IMR-90 (cell line): ENCODE measurements at regions not wholly inside any gene's neighbourhood (a gene's known extent, or its start where the extent isn't known, plus 50 kb on each side); places are given as distances from the start of the nearest gene placed in this dataset.

Experiments
- ATAC-seq: fragments of 200-7000 bp; cut with Tn5 transposase; 2 replicates; pipeline ENCODE4 v1.9.1; 2020; ENCODE audit warnings: low read depth, mild to moderate bottlenecking, moderate library complexity
- BruUV-seq: library from RNA; stranded (reverse); fragments of 400-500 nt; replicated peaks from 2 replicates; lab custom pipeline; 2021; lab: Mats Ljungman, UMichigan
- CTCF ChIA-PET: fragments of 300-600 bp; formaldehyde crosslinking; extraction: SDS; loops from one replicate; lab custom pipeline; 2021; ENCODE audit warnings: antibody characterized with exemption; lab: Yijun Ruan, JAX
- POLR2A ChIA-PET: fragments of 300-600 bp; sonication (Branson Sonifier 250); formaldehyde crosslinking; loops from one replicate; lab custom pipeline; 2022; ENCODE audit warnings: antibody characterized with exemption; ENCODE audit not compliant: unreplicated experiment; lab: Charles Lee
- DNase-seq: peaks from one replicate; pipeline ENCODE4 v3.0.0; 2013
- H2AFZ ChIP-seq: replicated peaks from 2 replicates; pipeline ENCODE3; 2013; ENCODE audit warnings: low read length, mild to moderate bottlenecking; ENCODE audit not compliant: poor library complexity
- H2AK5ac ChIP-seq: 2 replicates; pipeline ENCODE4 v1.6.1; 2013; ENCODE audit warnings: low read depth, low read length, inconsistent platforms
- H2AK9ac ChIP-seq: replicated peaks from 2 replicates; pipeline ENCODE3; 2013; ENCODE audit warnings: mild to moderate bottlenecking, low read depth, low read length, moderate library complexity; ENCODE audit not compliant: poor library complexity
- H2BK120ac ChIP-seq: 2 replicates; pipeline ENCODE4 v1.6.1; 2013; ENCODE audit warnings: low read depth, low read length, inconsistent platforms
- H2BK15ac ChIP-seq: 3 replicates; pipeline ENCODE4 v1.6.1; 2013; ENCODE audit warnings: low read depth, low read length, inconsistent platforms
- H2BK20ac ChIP-seq: 2 replicates; pipeline ENCODE4 v1.6.1; 2013; ENCODE audit warnings: low read depth, mild to moderate bottlenecking, inconsistent platforms, low read length, moderate library complexity
- H2BK5ac ChIP-seq: 2 replicates; pipeline ENCODE4 v1.6.1; 2013; ENCODE audit warnings: mild to moderate bottlenecking, low read depth, low read length, inconsistent platforms; ENCODE audit not compliant: poor library complexity, severe bottlenecking
- H3K14ac ChIP-seq: replicated peaks from 2 replicates; pipeline ENCODE4 v1.6.1; 2013; ENCODE audit warnings: low read depth, low read length, inconsistent platforms
- H3K18ac ChIP-seq: 2 replicates; pipeline ENCODE4 v1.6.1; 2013; ENCODE audit warnings: low read depth, low read length, control low read depth
- H3K23ac ChIP-seq: 2 replicates; pipeline ENCODE4 v1.6.1; 2013; ENCODE audit warnings: low read depth, low read length, inconsistent platforms
- H3K27ac ChIP-seq: 2 replicates; pipeline ENCODE4 v1.5.1; 2013; ENCODE audit warnings: mild to moderate bottlenecking, control low read depth, low read length; ENCODE audit not compliant: insufficient read depth
- H3K27me3 ChIP-seq: 2 replicates; pipeline ENCODE4 v1.6.1; 2013; ENCODE audit warnings: low read length; ENCODE audit not compliant: control insufficient read depth, insufficient read depth
- H3K36me3 ChIP-seq: 2 replicates; pipeline ENCODE4 v1.6.1; 2013; ENCODE audit warnings: low read length, mixed read lengths; ENCODE audit not compliant: control insufficient read depth, insufficient read depth
- H3K4ac ChIP-seq: 2 replicates; pipeline ENCODE4 v1.6.1; 2013; ENCODE audit warnings: low read depth, low read length, inconsistent platforms
- H3K4me1 ChIP-seq: 2 replicates; pipeline ENCODE4 v1.6.1; 2013; ENCODE audit warnings: low read length, mixed read lengths; ENCODE audit not compliant: control insufficient read depth, insufficient read depth
- H3K4me2 ChIP-seq: 2 replicates; pipeline ENCODE4 v1.6.1; 2013; ENCODE audit warnings: low read depth, mild to moderate bottlenecking, control low read depth, low read length, moderate library complexity
- H3K4me3 ChIP-seq: 2 replicates; pipeline ENCODE4 v1.5.1; 2013; ENCODE audit warnings: low read depth, mild to moderate bottlenecking, control low read depth, low read length, moderate library complexity; ENCODE audit not compliant: insufficient read depth
- H3K56ac ChIP-seq: 2 replicates; pipeline ENCODE4 v1.6.1; 2013; ENCODE audit warnings: low read length, inconsistent platforms; ENCODE audit not compliant: insufficient read depth; ENCODE audit errors: extremely low read depth
- H3K79me1 ChIP-seq, 2 experiments: 2 replicates each; pipeline ENCODE4 v1.6.1; 2013; ENCODE audit warnings: low read length in 2 of 2, inconsistent platforms in 1 of 2, low read depth in 1 of 2
- H3K9ac ChIP-seq: 2 replicates; pipeline ENCODE4 v1.6.1; 2013; ENCODE audit warnings: low read depth, low read length, control low read depth
- H3K9me1 ChIP-seq: 2 replicates; pipeline ENCODE4 v1.6.1; 2013; ENCODE audit warnings: low read length, inconsistent platforms; ENCODE audit not compliant: insufficient read depth
- H3K9me3 ChIP-seq: 2 replicates; pipeline ENCODE4 v1.6.1; 2013; ENCODE audit warnings: low read length; ENCODE audit not compliant: control insufficient read depth, insufficient read depth
- H4K20me1 ChIP-seq: 2 replicates; pipeline ENCODE4 v1.6.1; 2013; ENCODE audit warnings: low read length, inconsistent platforms; ENCODE audit not compliant: insufficient read depth
- H4K5ac ChIP-seq: 2 replicates; pipeline ENCODE4 v1.6.1; 2013; ENCODE audit warnings: mild to moderate bottlenecking, low read depth, low read length, control low read depth
- H4K8ac ChIP-seq, 2 experiments: 2 replicates each; pipeline ENCODE4 v1.6.1; 2013; ENCODE audit warnings: low read depth in 2 of 2, low read length in 2 of 2, control low read depth in 1 of 2, inconsistent platforms in 1 of 2
- H4K91ac ChIP-seq: 2 replicates; pipeline ENCODE4 v1.6.1; 2013; ENCODE audit warnings: low read depth, low read length, inconsistent platforms; ENCODE audit not compliant: insufficient read depth
- CEBPB ChIP-seq: IDR thresholded peaks from 2 replicates; pipeline ENCODE4 v1.6.1; 2012; ENCODE audit warnings: low read depth, low read length, improper control_type of control experiment
- CHD1 ChIP-seq: IDR thresholded peaks from 2 replicates; pipeline ENCODE4 v1.6.1; 2012; ENCODE audit warnings: low read depth, low read length, improper control_type of control experiment
- CTCF ChIP-seq: conservative IDR thresholded peaks from 2 replicates; pipeline ENCODE4 v1.5.1; 2012; ENCODE audit warnings: mild to moderate bottlenecking, low read depth, low read length, improper control_type of control experiment
- MAFK ChIP-seq: IDR thresholded peaks from 2 replicates; pipeline ENCODE4 v1.6.1; 2012; ENCODE audit warnings: low read depth, low read length, improper control_type of control experiment
- NFE2L2 ChIP-seq: fragments of 150-350 bp; IDR thresholded peaks from 2 replicates; pipeline ENCODE4 v1.6.1; 2016; ENCODE audit warnings: low read depth, mild to moderate bottlenecking, low read length
- SMC3 ChIP-seq: fragments of 150-350 bp; IDR thresholded peaks from 2 replicates; pipeline ENCODE4 v1.6.1; 2016; ENCODE audit warnings: low read depth, mild to moderate bottlenecking, antibody characterized with exemption, low read length, moderate library complexity
- dilution Hi-C: fragments of 300-500 bp; cut with HindIII; formaldehyde crosslinking; loops from one replicate; pipeline ENCODE4 v1.14.3; 2018; ENCODE audit warnings: low sequenced_read_pairs; ENCODE audit not compliant: unreplicated experiment
- in situ Hi-C: fragments of 300-500 bp; cut with MboI; formaldehyde crosslinking; loops from 3 replicates; pipeline ENCODE4 v1.14.3; 2019; ENCODE audit warnings: low sequenced_read_pairs, inconsistent platforms, mixed read lengths
- intact Hi-C: fragments of 100-400 bp; cut with micrococcal nuclease; formaldehyde crosslinking; loops from 2 replicates; pipeline ENCODE4 v1.10.0; 2022

DNA sequence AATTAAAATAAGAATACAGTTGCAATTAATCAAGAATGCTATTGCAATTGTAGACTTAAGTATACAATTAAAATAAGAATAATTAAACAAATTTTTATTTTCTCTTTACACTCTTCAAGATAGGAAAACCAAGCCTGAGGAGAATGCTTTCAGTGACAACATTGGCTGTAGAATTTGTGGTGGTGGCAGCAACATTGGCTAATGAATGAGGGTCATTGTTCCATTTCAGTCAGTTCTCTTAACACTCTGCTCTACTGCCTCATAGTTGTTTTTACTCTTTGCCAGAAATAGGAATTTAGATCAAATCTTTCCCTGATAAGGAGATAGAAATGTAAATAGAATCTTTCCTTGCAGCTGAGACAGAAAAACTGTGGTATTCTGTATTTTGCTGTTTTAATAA, 391.6 kb downstream of the PCDH20 start:
- H3K18ac ChIP-seq = no peak overlapping the region
- H2BK15ac ChIP-seq = no peak overlapping the region
- H2AK9ac ChIP-seq = no peak overlapping the region
- no peaks in the 10 kb centered on the region for H3K9me3 ChIP-seq
- ChIA-PET CTCF (no interaction called here), POLR2A (no interaction called here)
- H4K20me1 ChIP-seq = no peaks in the 10 kb centered on the region
- in situ Hi-C loops = no loop called here
- H2BK120ac ChIP-seq = no peak overlapping the region
- no peaks in the 10 kb centered on the region for H3K79me1 ChIP-seq
- H2AFZ ChIP-seq = no peak overlapping the region
- no peak overlapping the region for H3K4me3 ChIP-seq
- no peak overlapping the region for H3K56ac ChIP-seq
- no peak overlapping the region for H3K27ac ChIP-seq
- H3K27me3 ChIP-seq = no peaks in the 10 kb centered on the region
- no peak overlapping the region for H3K14ac ChIP-seq
- no peak overlapping the region for H2AK5ac ChIP-seq
- H4K5ac ChIP-seq = no peak overlapping the region
- no TSS peak for BruUV-seq
- no peak overlapping the region for H2BK20ac ChIP-seq
- no peak overlapping the region for H3K4ac ChIP-seq
- H2BK5ac ChIP-seq = no peak overlapping the region
- H3K9me1 ChIP-seq = no peaks in the 10 kb centered on the region
- no peak for DNase-seq
- no peak for TF ChIP-seq NFE2L2
- no peak for TF ChIP-seq SMC3
- no peak for TF ChIP-seq CTCF
- no peak for TF ChIP-seq MAFK
- TF ChIP-seq CEBPB = no peak
- no peak for TF ChIP-seq CHD1
- H3K23ac ChIP-seq = no peak overlapping the region
- H3K9ac ChIP-seq = no peak overlapping the region
- no peak overlapping the region for H4K91ac ChIP-seq
- no peak overlapping the region for H3K4me2 ChIP-seq
- dilution Hi-C loops = no loop called here
- no peaks in the 10 kb centered on the region for H3K36me3 ChIP-seq
- no peak for ATAC-seq
- intact Hi-C loops = no loop called here
- no peak overlapping the region for H4K8ac ChIP-seq
- no peaks in the 10 kb centered on the region for H3K4me1 ChIP-seq
